ENCODE measurements at regions not wholly inside any gene's neighbourhood (a gene's known extent, or its start where the extent isn't known, plus 50 kb on each side); places are given as distances from the start of the nearest gene placed in this dataset.

- H3K4me3 ChIP-seq (replicated peaks in 1 of 3; ENCODE audit: insufficient read depth in 1 of 3, low read depth in 1 of 3, low read length in 3 of 3): no peak overlapping the region
- H3K27ac ChIP-seq (ENCODE audit: insufficient read depth, low read depth, low read length): no peak overlapping the region
- no peaks in the 10 kb centered on the region for H3K9me1 ChIP-seq (replicated peaks; ENCODE audit: control insufficient read depth, extremely low read depth, insufficient read depth, low read length)
- ChIA-PET POLR2A (no interaction called here), CTCF (no interaction called here)
- no peaks in the 10 kb centered on the region for H3K9me3 ChIP-seq (replicated peaks; ENCODE audit: control insufficient read depth, insufficient read depth, low read length)
- H2AFZ ChIP-seq (ENCODE audit: low read depth, low read length): no peak overlapping the region
- H3K36me3 ChIP-seq (ENCODE audit: control insufficient read depth in 2 of 2, extremely low read depth in 1 of 2, insufficient read depth in 2 of 2, low read length in 2 of 2): no peaks in the 10 kb centered on the region
- H3K27me3 ChIP-seq (ENCODE audit: control insufficient read depth in 2 of 2, insufficient read depth in 2 of 2, low read length in 2 of 2): no peaks in the 10 kb centered on the region
- TF ChIP-seq MYC (IDR thresholded peaks at IDR 0.05; ENCODE audit: low read depth, low read length): no peak
- TF ChIP-seq POLR2A (IDR thresholded peaks at IDR 0.05; ENCODE audit: low read depth, low read length): no peak
- TF ChIP-seq GATA2 (IDR thresholded peaks at IDR 0.05; ENCODE audit: insufficient read depth, insufficient read length, low read depth, low read length): no peak
- intact Hi-C loops (cut with micrococcal nuclease): no loop called here
- H3K9ac ChIP-seq (replicated peaks; ENCODE audit: extremely low read depth, insufficient read depth, low read length): no peak overlapping the region
- FAIRE-seq (no peak), DNase-seq (ENCODE audit: low read depth, low spot score) (no peak)
- no peaks in the 10 kb centered on the region for H3K4me1 ChIP-seq (ENCODE audit: control insufficient read depth, extremely low read depth, insufficient read depth, low read length)
- H3K79me2 ChIP-seq (ENCODE audit: control insufficient read depth, insufficient read depth, low read length): no peaks in the 10 kb centered on the region
- H3K4me2 ChIP-seq (ENCODE audit: insufficient read depth, low read length): no peak overlapping the region
- BruUV-seq (replicated peaks): no TSS peak
- dilution Hi-C loops (cut with MboI; ENCODE audit: extremely low pct_ligation_motif_present, low sequenced_read_pairs): no loop called here
- H4K20me1 ChIP-seq (replicated peaks; ENCODE audit: control insufficient read depth, extremely low read depth, insufficient read depth, low read length): no peaks in the 10 kb centered on the region
Measured at GRCh38 chr5:30845194-30845593, 348.3 kb upstream of the CDH6 start.

GRCh38 chr5:30843541-30843940 lies 349.9 kb upstream of the CDH6 start:
- DNase-seq (ENCODE audit: low read depth, low spot score) (no peak), FAIRE-seq (no peak)
- Histone ChIP-seq H3K79me2 (ENCODE audit: control insufficient read depth, insufficient read depth, low read length) (no peaks in the 10 kb centered on the region), H3K4me3 (replicated peaks in 1 of 3; ENCODE audit: insufficient read depth in 1 of 3, low read depth in 1 of 3, low read length in 3 of 3) (no peak overlapping the region), H3K9me3 (replicated peaks; ENCODE audit: control insufficient read depth, insufficient read depth, low read length) (no peaks in the 10 kb centered on the region), H2AFZ (ENCODE audit: low read depth, low read length) (no peak overlapping the region), H3K9ac (replicated peaks; ENCODE audit: extremely low read depth, insufficient read depth, low read length) (no peak overlapping the region), H3K4me2 (ENCODE audit: insufficient read depth, low read length) (no peak overlapping the region), H4K20me1 (replicated peaks; ENCODE audit: control insufficient read depth, extremely low read depth, insufficient read depth, low read length) (no peaks in the 10 kb centered on the region), H3K27ac (ENCODE audit: insufficient read depth, low read depth, low read length) (no peak overlapping the region), H3K27me3 (ENCODE audit: control insufficient read depth in 2 of 2, insufficient read depth in 2 of 2, low read length in 2 of 2) (no peaks in the 10 kb centered on the region), H3K4me1 (ENCODE audit: control insufficient read depth, extremely low read depth, insufficient read depth, low read length) (no peaks in the 10 kb centered on the region), H3K36me3 (ENCODE audit: control insufficient read depth in 2 of 2, extremely low read depth in 1 of 2, insufficient read depth in 2 of 2, low read length in 2 of 2) (no peaks in the 10 kb centered on the region), H3K9me1 (replicated peaks; ENCODE audit: control insufficient read depth, extremely low read depth, insufficient read depth, low read length) (no peaks in the 10 kb centered on the region)
- ChIA-PET POLR2A (no interaction called here), CTCF (no interaction called here)
- TF ChIP-seq CTCF (IDR thresholded peaks at IDR 0.05; ENCODE audit: extremely low read depth in 1 of 2, insufficient read depth in 1 of 2, low read depth in 1 of 2, low read length in 2 of 2) (no peak), MAX (IDR thresholded peaks at IDR 0.05; ENCODE audit: insufficient read depth, insufficient read length) (no peak), MYC (IDR thresholded peaks at IDR 0.05; ENCODE audit: low read depth, low read length) (no peak), GATA2 (IDR thresholded peaks at IDR 0.05; ENCODE audit: insufficient read depth, insufficient read length, low read depth, low read length) (no peak), POLR2A (IDR thresholded peaks at IDR 0.05; ENCODE audit: low read depth, low read length) (no peak), FOS (IDR thresholded peaks at IDR 0.05; ENCODE audit: borderline replicate concordance, insufficient read depth, low read length) (no peak)
- dilution Hi-C loops (cut with MboI; ENCODE audit: extremely low pct_ligation_motif_present, low sequenced_read_pairs): no loop called here
- no TSS peak for BruUV-seq (replicated peaks)
- intact Hi-C loops (cut with micrococcal nuclease): no loop called here

All from endothelial cell of umbilical vein (primary cell).